ENCODE measurements at regions not wholly inside any gene's neighbourhood (a gene's known extent, or its start where the extent isn't known, plus 50 kb on each side); places are given as distances from the start of the nearest gene placed in this dataset.

- Histone ChIP-seq H3K4me2 (ENCODE audit: insufficient read depth, low read length) (no peak overlapping the region), H3K27ac (ENCODE audit: insufficient read depth, low read depth, low read length) (no peak overlapping the region), H3K4me3 (replicated peaks in 1 of 3; ENCODE audit: insufficient read depth in 1 of 3, low read depth in 1 of 3, low read length in 3 of 3) (no peak overlapping the region), H3K36me3 (ENCODE audit: control insufficient read depth in 2 of 2, extremely low read depth in 1 of 2, insufficient read depth in 2 of 2, low read length in 2 of 2) (no peaks in the 10 kb centered on the region), H3K27me3 (ENCODE audit: control insufficient read depth in 2 of 2, insufficient read depth in 2 of 2, low read length in 2 of 2) (peaks cover 0 to 2% of the 10 kb centered on the region in 2 experiments), H2AFZ (ENCODE audit: low read depth, low read length) (no peak overlapping the region), H4K20me1 (replicated peaks; ENCODE audit: control insufficient read depth, extremely low read depth, insufficient read depth, low read length) (no peaks in the 10 kb centered on the region), H3K9me1 (replicated peaks; ENCODE audit: control insufficient read depth, extremely low read depth, insufficient read depth, low read length) (no peaks in the 10 kb centered on the region), H3K9ac (replicated peaks; ENCODE audit: extremely low read depth, insufficient read depth, low read length) (no peak overlapping the region), H3K4me1 (ENCODE audit: control insufficient read depth, extremely low read depth, insufficient read depth, low read length) (no peaks in the 10 kb centered on the region), H3K79me2 (ENCODE audit: control insufficient read depth, insufficient read depth, low read length) (no peaks in the 10 kb centered on the region), H3K9me3 (replicated peaks; ENCODE audit: control insufficient read depth, insufficient read depth, low read length) (no peaks in the 10 kb centered on the region)
- TF ChIP-seq JUN (IDR thresholded peaks at IDR 0.05; ENCODE audit: borderline replicate concordance, insufficient read depth, insufficient read length, low read depth) = no peak
- TF ChIP-seq MYC (IDR thresholded peaks at IDR 0.05; ENCODE audit: low read depth, low read length) = no peak
- TF ChIP-seq CTCF (IDR thresholded peaks at IDR 0.05; ENCODE audit: extremely low read depth in 1 of 2, insufficient read depth in 1 of 2, low read depth in 1 of 2, low read length in 2 of 2) = peak; percentile 36 to 37
- no peak for TF ChIP-seq MAX (IDR thresholded peaks at IDR 0.05; ENCODE audit: insufficient read depth, insufficient read length)
- no peak for TF ChIP-seq FOS (IDR thresholded peaks at IDR 0.05; ENCODE audit: borderline replicate concordance, insufficient read depth, low read length)
- TF ChIP-seq EZH2 (IDR thresholded peaks at IDR 0.05; ENCODE audit: borderline replicate concordance, low read depth, low read length, severe bottlenecking) = no peak
- TF ChIP-seq POLR2AphosphoS5 (IDR thresholded peaks at IDR 0.05; ENCODE audit: insufficient read depth, low read depth, low read length) = no peak
- FAIRE-seq (no peak), DNase-seq (ENCODE audit: low read depth, low spot score) (peak; percentile 41)
- no TSS peak for BruUV-seq (replicated peaks)
- POLR2A ChIA-PET = no interaction called here
- CTCF ChIA-PET = interaction anchor here (1.4 to 4.1 kb wide), 4 partner anchors 8 to 463 kb away, joined by 3 to 37 read pairs (median 13); no protein-coding TSS in a partner anchor
- dilution Hi-C loops (cut with MboI; ENCODE audit: extremely low pct_ligation_motif_present, low sequenced_read_pairs) (no loop called here), intact Hi-C loops (cut with micrococcal nuclease) (loop anchor here (1.0 kb wide), 4 partner anchors 23 to 561 kb away; no protein-coding TSS in a partner anchor)
Observed at GRCh38 chr7:148503900-148504487, 86.6 kb upstream of the C7orf33 start.

All from endothelial cell of umbilical vein (primary cell).